CD1c-positive myeloid dendritic cell (primary cell): ENCODE measurements at regions not wholly inside any gene's neighbourhood (a gene's known extent, or its start where the extent isn't known, plus 50 kb on each side); places are given as distances from the start of the nearest gene placed in this dataset.
"Not testable (repeated sequence)": the region's sequence is repeated elsewhere in the genome, so short reads cannot be mapped to it uniquely, and the experiment has no call there.

Experiments used
- DNase-seq: peaks from one replicate; pipeline ENCODE4 v3.0.0-alpha.2; 2016; ENCODE audit errors: extremely low spot score

- no peak for DNase-seq
Observed at GRCh38 chr7:69363136-69363535, 235.1 kb upstream of the AUTS2 start.

GRCh38 chr7:69364813-69365643, 233.2 kb upstream of the AUTS2 start:
- DNase-seq, result no peak

DNA sequence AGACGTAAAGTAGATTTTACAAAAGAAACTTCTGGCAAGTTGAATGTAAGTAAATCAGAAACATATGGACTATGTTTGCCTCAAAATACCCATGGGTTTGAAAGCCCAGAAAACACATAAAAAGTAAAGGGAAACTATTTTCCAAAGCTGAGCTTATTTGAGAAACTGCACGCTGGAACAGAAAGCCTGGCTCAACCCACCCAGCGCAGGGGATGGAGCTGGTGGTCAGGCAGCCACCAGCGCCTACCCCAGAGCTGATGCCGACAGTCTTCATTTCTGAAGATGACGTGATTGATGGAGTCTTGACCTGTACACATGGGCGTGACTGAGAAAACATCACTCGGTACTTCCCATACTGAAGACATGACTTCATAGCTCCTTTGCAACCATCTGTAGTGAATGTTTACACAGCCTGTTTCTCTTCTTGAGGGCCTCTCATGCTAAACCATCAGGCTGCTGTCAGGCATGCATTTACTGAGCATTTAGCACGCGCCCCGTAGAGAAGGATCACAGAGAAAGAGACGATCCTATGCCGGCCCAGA, 232.6 kb upstream of the AUTS2 start:
- DNase-seq, result no peak

GRCh38 chr7:69367780-69368179, 230.5 kb upstream of the AUTS2 start:
- no peak for DNase-seq

GRCh38 chr7:69373171-69374043, 224.9 kb upstream of the AUTS2 start:
- peak; percentile 57 for DNase-seq

DNA sequence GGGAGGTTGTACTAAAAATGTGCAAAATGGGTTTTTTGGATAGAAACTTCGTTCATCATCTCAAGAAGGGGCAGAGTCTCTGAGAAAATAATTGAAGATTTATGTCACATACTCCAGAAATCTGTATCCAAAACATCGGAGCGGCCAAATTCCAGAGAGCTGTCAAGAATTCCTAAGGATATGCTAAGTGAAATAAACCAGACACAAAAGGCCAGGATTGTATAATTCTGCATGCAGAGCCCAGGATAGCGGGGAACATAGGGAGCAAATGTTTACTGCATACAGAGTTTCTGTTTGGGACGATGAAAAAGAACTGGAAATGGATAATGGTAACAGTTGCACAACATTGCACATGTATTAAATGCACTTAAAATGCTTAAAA, 224.2 kb upstream of the AUTS2 start:
- DNase-seq, result no peak

DNA sequence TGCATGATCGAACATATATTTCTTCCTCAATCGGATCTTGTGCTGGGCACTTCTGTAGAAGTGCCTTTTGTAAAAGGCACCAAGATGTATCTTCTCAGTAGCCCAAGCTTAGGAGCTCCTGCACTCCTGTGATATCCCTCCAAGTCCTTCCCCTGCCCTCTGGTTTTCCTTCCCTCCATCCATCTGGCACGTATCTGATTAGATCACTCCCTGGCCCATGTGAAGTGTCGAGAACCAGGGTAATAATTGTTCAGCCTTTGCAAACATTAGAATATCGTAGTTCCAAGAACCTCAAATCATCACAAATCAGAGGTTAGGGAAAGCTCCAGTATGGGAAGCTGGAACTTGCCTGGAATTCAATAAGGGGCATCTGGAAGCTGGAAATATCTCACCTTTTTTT, 221.1 kb upstream of the AUTS2 start:
- DNase-seq, result no peak

GRCh38 chr7:69388452-69389137, 209.7 kb upstream of the AUTS2 start:
- DNase-seq, result no peak

GRCh38 chr7:69389216-69389615, 209.1 kb upstream of the AUTS2 start:
- DNase-seq, result no peak

DNA sequence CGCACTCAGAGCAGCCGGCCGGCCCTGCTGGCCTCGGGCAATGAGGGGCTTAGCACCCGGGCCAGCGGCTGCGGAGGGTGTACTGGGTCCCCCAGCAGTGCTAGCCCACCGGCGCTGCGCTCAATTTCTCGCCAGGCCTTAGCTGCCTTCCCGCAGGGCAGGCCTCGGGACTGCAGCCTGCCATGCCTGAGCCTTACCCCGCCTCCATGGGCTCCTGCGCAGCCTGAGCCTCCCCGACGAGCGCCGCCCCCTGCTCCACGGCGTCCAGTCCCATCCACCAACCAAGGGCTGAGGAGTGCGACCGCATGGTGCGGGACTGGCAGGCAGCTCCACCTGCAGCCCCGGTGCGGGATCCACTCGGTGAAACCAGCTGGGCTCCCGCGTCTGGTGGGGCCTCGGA, 204.4 kb upstream of the AUTS2 start:
- DNase-seq, result not testable (repeated sequence)

DNA sequence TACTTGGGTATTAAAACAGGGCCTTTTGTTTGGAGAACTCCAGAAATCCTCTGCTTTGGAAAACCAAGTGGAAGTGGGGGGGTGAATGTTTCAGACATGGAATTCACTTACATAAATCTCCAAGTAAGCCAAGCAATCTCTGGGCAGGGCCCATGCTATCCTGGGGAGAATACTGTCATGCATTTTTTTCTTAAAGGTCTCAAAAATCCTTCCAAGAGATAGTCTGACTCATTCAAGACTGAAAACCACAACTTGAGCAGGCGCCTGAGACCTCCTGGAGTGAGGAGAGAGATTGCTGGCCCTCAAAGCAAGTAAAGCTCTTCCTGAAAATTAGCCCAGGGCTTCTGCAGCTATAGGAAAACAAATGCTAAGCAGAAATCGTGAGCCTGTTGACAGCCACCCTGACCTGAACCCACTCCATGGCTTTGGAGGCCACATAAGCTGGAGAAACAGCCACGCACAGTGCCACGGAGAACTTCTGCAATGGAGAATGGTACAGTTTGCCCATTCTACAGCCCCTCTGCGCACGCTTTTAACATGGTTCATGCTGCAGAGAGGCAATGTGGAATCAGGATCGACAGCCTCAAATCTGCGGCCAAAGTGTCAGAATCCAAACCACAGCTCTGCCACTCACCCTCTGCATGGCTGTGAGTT, 203.1 kb upstream of the AUTS2 start:
- no peak for DNase-seq

DNA sequence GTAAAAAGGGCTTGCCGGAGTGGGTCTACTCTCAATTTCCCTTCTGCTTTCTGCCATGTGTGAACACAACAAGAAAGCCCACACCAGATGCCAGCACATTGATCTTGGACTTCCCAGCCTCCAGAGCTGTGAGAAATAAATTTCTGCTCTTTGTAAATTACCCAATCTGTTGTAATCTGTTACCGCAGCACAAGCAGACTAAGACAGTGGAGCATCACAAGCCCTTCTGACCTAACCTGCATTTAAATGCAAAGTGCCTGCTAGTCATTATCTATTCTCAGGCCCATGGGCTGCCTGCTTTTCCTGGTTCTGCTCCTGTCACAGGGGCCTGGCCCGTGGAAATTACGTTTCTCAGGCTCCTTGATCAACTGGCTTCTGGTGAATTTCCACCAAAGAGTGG, 199.3 kb upstream of the AUTS2 start:
- DNase-seq, result peak; percentile 16

DNA sequence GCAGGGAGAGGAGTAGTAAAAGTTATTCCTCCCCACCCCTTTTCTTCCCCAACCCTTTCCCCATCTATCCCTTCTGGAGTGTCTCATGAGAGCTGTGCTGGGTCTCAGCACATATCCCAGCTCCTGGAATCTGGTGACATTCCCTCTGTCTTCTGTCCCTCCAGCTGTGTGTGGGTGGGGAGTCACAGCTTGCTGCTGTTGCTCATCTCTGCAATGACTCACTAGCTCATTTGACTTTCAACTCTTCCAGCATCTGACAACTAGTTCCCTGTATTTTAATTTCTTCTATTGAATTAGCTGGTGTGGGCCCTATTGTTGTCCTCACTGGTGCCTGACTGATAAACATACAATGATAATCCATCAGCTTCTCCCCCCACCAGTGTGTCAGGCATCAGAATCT, 198.9 kb upstream of the AUTS2 start:
- peak; percentile 52 for DNase-seq

GRCh38 chr7:69402696-69403095, 195.6 kb upstream of the AUTS2 start:
- no peak for DNase-seq

DNA sequence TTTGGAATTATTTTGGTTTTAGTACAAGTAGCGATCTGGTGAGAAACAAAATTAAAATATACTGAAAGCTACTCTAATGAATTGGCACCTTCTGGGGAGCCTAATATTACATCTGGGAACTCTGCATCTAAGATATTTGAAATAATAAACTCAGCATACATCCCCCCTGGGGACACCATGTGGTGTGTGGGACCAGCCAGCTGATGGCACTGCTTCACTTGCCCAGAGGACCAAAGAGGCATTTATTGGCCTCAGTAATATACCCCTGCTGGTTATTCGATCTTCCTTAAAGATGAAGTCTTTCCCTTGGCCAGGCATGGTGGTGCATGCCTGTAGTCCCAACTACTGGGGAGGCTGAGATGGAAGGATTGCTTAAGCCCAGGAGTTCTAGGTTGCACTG, 195.1 kb upstream of the AUTS2 start:
- DNase-seq, result no peak

- DNase-seq, result no peak
Observed at GRCh38 chr7:69411018-69411417, 187.3 kb upstream of the AUTS2 start.

- no peak for DNase-seq
Observed at GRCh38 chr7:69411466-69411865, 186.8 kb upstream of the AUTS2 start.

- peak; percentile 73 for DNase-seq
Observed at GRCh38 chr7:69412331-69413146, 185.7 kb upstream of the AUTS2 start.

DNA sequence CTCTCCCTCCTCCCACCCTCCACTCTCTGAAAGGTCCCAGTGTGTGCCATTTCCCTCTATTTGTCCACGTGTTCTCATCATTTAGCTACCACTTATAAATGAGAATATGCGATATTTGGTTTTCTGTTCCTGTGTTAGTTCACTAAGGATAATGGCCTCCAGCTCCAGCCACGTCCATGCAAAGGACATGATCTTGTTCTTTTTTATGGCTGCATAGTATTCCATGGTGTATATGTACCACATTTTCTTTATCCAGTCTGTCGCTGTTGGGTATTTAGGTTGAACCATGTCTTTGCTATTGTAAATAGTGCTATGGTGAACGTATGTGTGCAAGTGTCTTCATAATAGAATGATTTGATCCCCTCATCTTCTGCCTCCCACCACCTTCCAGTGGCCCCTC, 183.7 kb upstream of the AUTS2 start:
- DNase-seq, result no peak

- DNase-seq, result no peak
Observed at GRCh38 chr7:69418869-69419670, 179.2 kb upstream of the AUTS2 start.
